HEK293 (cell line): ENCODE measurements at regions not wholly inside any gene's neighbourhood (a gene's known extent, or its start where the extent isn't known, plus 50 kb on each side); places are given as distances from the start of the nearest gene placed in this dataset.

Experiments used
- CTCF ChIA-PET: fragments of 350-600 bp; formaldehyde crosslinking; extraction: SDS; loops from one replicate; lab custom pipeline; 2021; ENCODE audit warnings: antibody characterized with exemption; lab: Yijun Ruan, JAX
- POLR2A ChIA-PET: fragments of 300-600 bp; formaldehyde crosslinking; extraction: SDS; loops from one replicate; lab custom pipeline; 2020; ENCODE audit warnings: antibody characterized with exemption, inconsistent platforms; lab: Yijun Ruan, JAX
- H3K27ac ChIP-seq: fragments of 200-500 bp; sonication (Bioruptor generic); 2 replicates; pipeline ENCODE4 v1.5.1; 2014; ENCODE audit warnings: low read depth, low read length, control low read depth, inconsistent platforms; ENCODE audit errors: extremely low read depth
- H3K36me3 ChIP-seq, 2 experiments: fragments of 200-500 bp in 1 of 2; sonication (Bioruptor generic) in 1 of 2; 1 replicate in 1 of 2; 2 replicates in 1 of 2; pipeline ENCODE4 v1.5.1; 2014 to 2017; ENCODE audit warnings: inconsistent platforms in 2 of 2, low read length in 2 of 2; ENCODE audit not compliant: control insufficient read depth in 2 of 2, insufficient read depth in 1 of 2
- H3K4me1 ChIP-seq: fragments of 200-500 bp; sonication (Bioruptor generic); 2 replicates; pipeline ENCODE4 v1.5.1; 2014; ENCODE audit warnings: mild to moderate bottlenecking, low read length, inconsistent platforms; ENCODE audit not compliant: control insufficient read depth, insufficient read depth
- H3K4me3 ChIP-seq: 2 replicates; pipeline ENCODE4 v1.5.1; 2011; ENCODE audit warnings: low read depth, mild to moderate bottlenecking, control low read depth, low read length, moderate library complexity
- H3K9me3 ChIP-seq: fragments of 200-500 bp; sonication (Bioruptor generic); 2 replicates; pipeline ENCODE4 v1.5.1; 2014; ENCODE audit warnings: low read depth, low read length, inconsistent platforms; ENCODE audit not compliant: control insufficient read depth, insufficient read depth
- GLI2 ChIP-seq: fragments of 450-650 bp; formaldehyde crosslinking; IDR thresholded peaks from 2 replicates; pipeline ENCODE4; 2017; ENCODE audit warnings: missing biosample characterization, missing genetic modification characterization, low read depth, borderline replicate concordance
- MYNN ChIP-seq: fragments of 450-650 bp; formaldehyde crosslinking; IDR thresholded peaks from 2 replicates; pipeline ENCODE4 v1.5.1; 2016; ENCODE audit warnings: missing biosample characterization, missing genetic modification characterization, borderline replicate concordance
- WT1 ChIP-seq: fragments of 450-650 bp; formaldehyde crosslinking; IDR thresholded peaks from 2 replicates; pipeline ENCODE4 v1.5.1; 2016; ENCODE audit warnings: missing biosample characterization, missing genetic modification characterization
- ZNF148 ChIP-seq: fragments of 450-650 bp; formaldehyde crosslinking; IDR thresholded peaks from 2 replicates; pipeline ENCODE4 v1.5.0; 2017; ENCODE audit warnings: missing biosample characterization, missing genetic modification characterization, borderline replicate concordance
- ZNF302 ChIP-seq: fragments of 450-650 bp; formaldehyde crosslinking; IDR thresholded peaks from 2 replicates; pipeline ENCODE4 v1.5.1; 2016; ENCODE audit warnings: missing biosample characterization, missing genetic modification characterization, low read depth
- ZNF514 ChIP-seq: fragments of 450-650 bp; formaldehyde crosslinking; IDR thresholded peaks from 2 replicates; pipeline ENCODE4 v1.5.1; 2016; ENCODE audit warnings: missing biosample characterization, missing genetic modification characterization
- ZNF558 ChIP-seq: fragments of 450-650 bp; formaldehyde crosslinking; IDR thresholded peaks from 2 replicates; pipeline ENCODE4 v1.5.1; 2016; ENCODE audit warnings: missing biosample characterization, missing genetic modification characterization
- ZNF701 ChIP-seq: fragments of 450-650 bp; formaldehyde crosslinking; IDR thresholded peaks from 2 replicates; pipeline ENCODE4 v1.5.1; 2016; ENCODE audit warnings: missing biosample characterization, missing genetic modification characterization
- ZNF837 ChIP-seq: fragments of 450-650 bp; formaldehyde crosslinking; IDR thresholded peaks from 2 replicates; pipeline ENCODE4 v1.5.1; 2016; ENCODE audit warnings: missing biosample characterization, missing genetic modification characterization
- ZSCAN18 ChIP-seq: fragments of 450-650 bp; formaldehyde crosslinking; IDR thresholded peaks from 2 replicates; pipeline ENCODE4 v1.5.1; 2016; ENCODE audit warnings: missing biosample characterization, missing genetic modification characterization
- TF ChIP-seq, protein P1 (sequence below): fragments of 450-650 bp; formaldehyde crosslinking; IDR thresholded peaks from 2 replicates; pipeline ENCODE4 v1.5.1; 2016; ENCODE audit warnings: missing biosample characterization, missing genetic modification characterization

DNA sequence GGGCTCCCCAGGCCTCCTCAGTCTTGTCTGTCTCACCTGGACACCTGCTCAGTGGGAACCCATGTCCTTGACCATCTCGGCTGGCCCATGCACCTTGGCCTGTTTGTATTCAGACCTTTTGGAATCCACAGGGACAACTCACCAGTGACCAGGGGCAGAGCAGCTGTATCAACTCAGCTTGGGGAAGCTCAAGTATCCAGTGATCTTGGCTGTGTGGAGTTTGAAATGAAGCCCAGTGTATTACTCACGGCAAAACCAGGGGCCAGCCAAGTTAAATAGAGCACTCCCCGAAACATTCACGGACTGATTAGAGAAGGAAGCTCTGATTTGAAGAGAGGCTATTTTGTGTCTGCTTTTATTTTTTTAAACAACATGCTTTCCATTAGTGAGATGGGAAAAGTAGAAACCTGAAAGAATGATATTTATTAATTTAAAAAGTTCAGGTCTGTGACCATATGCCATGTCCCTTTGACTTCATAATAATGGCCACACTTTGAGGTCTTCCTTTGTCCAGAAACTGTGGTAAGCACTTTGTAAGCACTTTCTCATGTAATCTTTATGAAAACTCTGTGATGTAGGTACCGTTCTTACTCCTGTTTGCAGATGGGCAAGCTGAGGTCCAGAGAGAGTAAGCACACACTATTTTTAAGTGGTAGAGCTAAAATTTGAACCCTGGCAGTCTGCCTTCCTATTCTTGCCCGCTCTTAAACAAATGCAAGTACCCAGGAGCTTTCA is 656.5 kb downstream of the BNC2 start (continued):
- TF ChIP-seq MYNN (tag by site-specific recombination), result no peak

GRCh38 chr9:16214677-16215352 is 655.7 kb downstream of the BNC2 start:
- Histone ChIP-seq H3K9me3 (no peaks in the 10 kb centered on the region), H3K27ac (no peak overlapping the region), H3K36me3 (no peaks in the 10 kb centered on the region), H3K4me1 (no peaks in the 10 kb centered on the region), H3K4me3 (no peak overlapping the region)
- CTCF ChIA-PET, result no interaction called here
- POLR2A ChIA-PET, result no interaction called here
- TF ChIP-seq ZSCAN18 (no peak), ZNF302 (tag by site-specific recombination) (no peak), ZNF148 (tag by site-specific recombination) (no peak), GLI2 (tag by site-specific recombination) (no peak)

- H3K4me1 ChIP-seq, result no peaks in the 10 kb centered on the region
- CTCF ChIA-PET, result no interaction called here
- no peak overlapping the region for H3K4me3 ChIP-seq
- H3K9me3 ChIP-seq, result no peaks in the 10 kb centered on the region
- H3K36me3 ChIP-seq, result no peaks in the 10 kb centered on the region
- no peak for TF ChIP-seq ZNF514 (tag by site-specific recombination)
- no peak for TF ChIP-seq ZNF701
- TF ChIP-seq, protein P1, sequence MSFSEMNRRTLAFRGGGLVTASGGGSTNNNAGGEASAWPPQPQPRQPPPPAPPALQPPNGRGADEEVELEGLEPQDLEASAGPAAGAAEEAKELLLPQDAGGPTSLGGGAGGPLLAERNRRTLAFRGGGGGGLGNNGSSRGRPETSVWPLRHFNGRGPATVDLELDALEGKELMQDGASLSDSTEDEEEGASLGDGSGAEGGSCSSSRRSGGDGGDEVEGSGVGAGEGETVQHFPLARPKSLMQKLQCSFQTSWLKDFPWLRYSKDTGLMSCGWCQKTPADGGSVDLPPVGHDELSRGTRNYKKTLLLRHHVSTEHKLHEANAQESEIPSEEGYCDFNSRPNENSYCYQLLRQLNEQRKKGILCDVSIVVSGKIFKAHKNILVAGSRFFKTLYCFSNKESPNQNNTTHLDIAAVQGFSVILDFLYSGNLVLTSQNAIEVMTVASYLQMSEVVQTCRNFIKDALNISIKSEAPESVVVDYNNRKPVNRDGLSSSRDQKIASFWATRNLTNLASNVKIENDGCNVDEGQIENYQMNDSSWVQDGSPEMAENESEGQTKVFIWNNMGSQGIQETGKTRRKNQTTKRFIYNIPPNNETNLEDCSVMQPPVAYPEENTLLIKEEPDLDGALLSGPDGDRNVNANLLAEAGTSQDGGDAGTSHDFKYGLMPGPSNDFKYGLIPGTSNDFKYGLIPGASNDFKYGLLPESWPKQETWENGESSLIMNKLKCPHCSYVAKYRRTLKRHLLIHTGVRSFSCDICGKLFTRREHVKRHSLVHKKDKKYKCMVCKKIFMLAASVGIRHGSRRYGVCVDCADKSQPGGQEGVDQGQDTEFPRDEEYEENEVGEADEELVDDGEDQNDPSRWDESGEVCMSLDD (tag by site-specific recombination), result no peak
- no peak for TF ChIP-seq ZNF837 (tag by site-specific recombination)
- TF ChIP-seq ZNF558 (tag by site-specific recombination), result no peak
- TF ChIP-seq WT1 (tag by site-specific recombination), result no peak
- TF ChIP-seq, all 188 proteins: peak for 0
- POLR2A ChIA-PET, result no interaction called here
- no peak overlapping the region for H3K27ac ChIP-seq
These were observed 655.2 kb downstream of the BNC2 start for GRCh38 chr9:16215353-16215680.
